ENCODE measurements at regions not wholly inside any gene's neighbourhood (a gene's known extent, or its start where the extent isn't known, plus 50 kb on each side); places are given as distances from the start of the nearest gene placed in this dataset.

- H3K27ac Mint-ChIP-seq = no peak overlapping the region; the same call in 1 of the 2 replicates
- POLR2A ChIA-PET = no interaction called here
- H3K27me3 Mint-ChIP-seq (ENCODE audit: low read depth) = no peaks in the 10 kb centered on the region
Observed at GRCh38 chrX:23202326-23202725, 132.3 kb upstream of the PTCHD1 start.

GRCh38 chrX:23223169-23223568 is 111.5 kb upstream of the PTCHD1 start:
- ATAC-seq = no peak
- ChIA-PET POLR2A (no interaction called here), CTCF (no interaction called here)
- DNase-seq (ENCODE audit: low spot score) = no peak
- Mint-ChIP-seq H3K4me3 (no peak overlapping the region), H3K27ac (no peak overlapping the region), H3K9me3 (peaks cover 4% of the 10 kb centered on the region; the same call in 1 of the 2 replicates), H3K4me1 (peaks cover 4% of the 10 kb centered on the region), H3K27me3 (ENCODE audit: low read depth) (no peaks in the 10 kb centered on the region), H3K36me3 (no peaks in the 10 kb centered on the region)
- no peak for TF ChIP-seq CTCF (IDR thresholded peaks at IDR 0.05)
- no peak for TF ChIP-seq USF1 (CRISPR knock-in tag; IDR thresholded peaks at IDR 0.05)
- TF ChIP-seq AR (CRISPR knock-in tag; IDR thresholded peaks at IDR 0.05) = no peak

More at GRCh38 chrX:23202326-23202725, 132.3 kb upstream of the PTCHD1 start:
- Mint-ChIP-seq H3K4me3 (no peak overlapping the region), H3K4me1 (peaks cover 14% of the 10 kb centered on the region), H3K36me3 (no peaks in the 10 kb centered on the region), H3K9me3 (no peaks in the 10 kb centered on the region)
- ATAC-seq = no peak; the same call in 1 of the 2 replicates
- DNase-seq (ENCODE audit: low spot score) = no peak
- CTCF ChIA-PET = interaction anchor here (1.0 kb wide), 1 partner anchor 194 kb away, joined by 4 read pairs; no protein-coding TSS in a partner anchor
- no peak for TF ChIP-seq AR (CRISPR knock-in tag; IDR thresholded peaks at IDR 0.05)
- TF ChIP-seq FOXP4 (CRISPR knock-in tag; IDR thresholded peaks at IDR 0.05) = no peak

- Mint-ChIP-seq H3K9me3 (no peaks in the 10 kb centered on the region), H3K4me3 (no peak overlapping the region), H3K36me3 (no peaks in the 10 kb centered on the region), H3K27ac (peak overlapping the region; percentile 67), H3K4me1 (peaks cover 28% of the 10 kb centered on the region), H3K27me3 (ENCODE audit: low read depth) (no peaks in the 10 kb centered on the region)
- ATAC-seq (no peak), DNase-seq (ENCODE audit: low spot score) (no peak)
- ChIA-PET CTCF (interaction anchor here (0.6 kb wide), 1 partner anchor 1243 kb away, joined by 3 read pairs; no protein-coding TSS in a partner anchor), POLR2A (no interaction called here)
- TF ChIP-seq PRDM15 (CRISPR knock-in tag; IDR thresholded peaks at IDR 0.05) (no peak), ZNF138 (CRISPR knock-in tag; conservative IDR thresholded peaks at IDR 0.05) (no peak), CTCF (IDR thresholded peaks at IDR 0.05) (no peak), PREB (CRISPR knock-in tag; IDR thresholded peaks at IDR 0.05; ENCODE audit: borderline replicate concordance) (no peak), CDX4 (CRISPR knock-in tag; IDR thresholded peaks at IDR 0.05; ENCODE audit: borderline replicate concordance) (no peak), NR1H2 (CRISPR knock-in tag; IDR thresholded peaks at IDR 0.05) (no peak), ZNF671 (CRISPR knock-in tag; IDR thresholded peaks at IDR 0.05) (no peak)
Observed at GRCh38 chrX:23228454-23228853, 106.2 kb upstream of the PTCHD1 start.
